ENCODE measurements at regions not wholly inside any gene's neighbourhood (a gene's known extent, or its start where the extent isn't known, plus 50 kb on each side); places are given as distances from the start of the nearest gene placed in this dataset.
A peak's percentile ranks its signal among the peaks of the same experiment; 100 is the strongest.

DNA sequence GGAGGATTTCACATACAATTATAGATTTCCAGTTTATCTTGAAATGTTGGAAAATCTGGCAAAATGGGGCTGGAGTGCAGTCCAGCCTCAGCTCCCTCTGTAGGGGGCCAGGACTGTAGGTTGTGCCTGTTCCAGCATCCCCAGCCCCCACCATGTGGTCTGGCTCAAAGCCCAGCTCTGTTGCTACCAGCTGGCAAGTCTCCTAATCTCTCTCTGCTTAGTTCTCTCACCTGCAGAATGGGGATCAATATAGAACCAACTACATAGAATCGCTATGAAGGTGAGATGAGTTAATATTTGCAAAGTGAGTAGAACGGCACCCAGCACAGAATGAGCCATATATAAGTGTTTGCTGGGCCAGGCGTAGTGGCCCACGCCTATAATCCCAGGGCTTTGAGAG, 50.0 kb upstream of the TARDBP start:
- no peak overlapping the region for H3K4me3 ChIP-seq (ENCODE audit: low read depth, low read length)
- H3K27ac ChIP-seq, result peak overlapping the region; percentile 14; the same call in 1 of the 2 replicates
- H3K9me3 ChIP-seq (ENCODE audit: severe bottlenecking), result no peaks in the 10 kb centered on the region
- TF ChIP-seq, protein P1, sequence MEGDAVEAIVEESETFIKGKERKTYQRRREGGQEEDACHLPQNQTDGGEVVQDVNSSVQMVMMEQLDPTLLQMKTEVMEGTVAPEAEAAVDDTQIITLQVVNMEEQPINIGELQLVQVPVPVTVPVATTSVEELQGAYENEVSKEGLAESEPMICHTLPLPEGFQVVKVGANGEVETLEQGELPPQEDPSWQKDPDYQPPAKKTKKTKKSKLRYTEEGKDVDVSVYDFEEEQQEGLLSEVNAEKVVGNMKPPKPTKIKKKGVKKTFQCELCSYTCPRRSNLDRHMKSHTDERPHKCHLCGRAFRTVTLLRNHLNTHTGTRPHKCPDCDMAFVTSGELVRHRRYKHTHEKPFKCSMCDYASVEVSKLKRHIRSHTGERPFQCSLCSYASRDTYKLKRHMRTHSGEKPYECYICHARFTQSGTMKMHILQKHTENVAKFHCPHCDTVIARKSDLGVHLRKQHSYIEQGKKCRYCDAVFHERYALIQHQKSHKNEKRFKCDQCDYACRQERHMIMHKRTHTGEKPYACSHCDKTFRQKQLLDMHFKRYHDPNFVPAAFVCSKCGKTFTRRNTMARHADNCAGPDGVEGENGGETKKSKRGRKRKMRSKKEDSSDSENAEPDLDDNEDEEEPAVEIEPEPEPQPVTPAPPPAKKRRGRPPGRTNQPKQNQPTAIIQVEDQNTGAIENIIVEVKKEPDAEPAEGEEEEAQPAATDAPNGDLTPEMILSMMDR (IDR thresholded peaks at IDR 0.05; ENCODE audit: low read depth, low read length), result no peak
- no peaks in the 10 kb centered on the region for H3K27me3 ChIP-seq (ENCODE audit: insufficient read depth, low read depth, severe bottlenecking)
- H3K36me3 ChIP-seq, result no peaks in the 10 kb centered on the region
- peak; percentile 78 for DNase-seq

Measured in WERI-Rb-1 (cell line).